ENCODE measurements at regions not wholly inside any gene's neighbourhood (a gene's known extent, or its start where the extent isn't known, plus 50 kb on each side); places are given as distances from the start of the nearest gene placed in this dataset.
A peak's percentile ranks its signal among the peaks of the same experiment; 100 is the strongest.

- Mint-ChIP-seq H3K9me3 (peaks cover 40% of the 10 kb centered on the region), H3K27ac (no peak overlapping the region), H3K36me3 (ENCODE audit: low read depth) (no peaks in the 10 kb centered on the region), H3K27me3 (ENCODE audit: low read depth, poor library complexity) (peaks cover 15% of the 10 kb centered on the region), H3K4me3 (no peak overlapping the region), H3K4me1 (peaks cover 33% of the 10 kb centered on the region)
- TF ChIP-seq, protein P1, sequence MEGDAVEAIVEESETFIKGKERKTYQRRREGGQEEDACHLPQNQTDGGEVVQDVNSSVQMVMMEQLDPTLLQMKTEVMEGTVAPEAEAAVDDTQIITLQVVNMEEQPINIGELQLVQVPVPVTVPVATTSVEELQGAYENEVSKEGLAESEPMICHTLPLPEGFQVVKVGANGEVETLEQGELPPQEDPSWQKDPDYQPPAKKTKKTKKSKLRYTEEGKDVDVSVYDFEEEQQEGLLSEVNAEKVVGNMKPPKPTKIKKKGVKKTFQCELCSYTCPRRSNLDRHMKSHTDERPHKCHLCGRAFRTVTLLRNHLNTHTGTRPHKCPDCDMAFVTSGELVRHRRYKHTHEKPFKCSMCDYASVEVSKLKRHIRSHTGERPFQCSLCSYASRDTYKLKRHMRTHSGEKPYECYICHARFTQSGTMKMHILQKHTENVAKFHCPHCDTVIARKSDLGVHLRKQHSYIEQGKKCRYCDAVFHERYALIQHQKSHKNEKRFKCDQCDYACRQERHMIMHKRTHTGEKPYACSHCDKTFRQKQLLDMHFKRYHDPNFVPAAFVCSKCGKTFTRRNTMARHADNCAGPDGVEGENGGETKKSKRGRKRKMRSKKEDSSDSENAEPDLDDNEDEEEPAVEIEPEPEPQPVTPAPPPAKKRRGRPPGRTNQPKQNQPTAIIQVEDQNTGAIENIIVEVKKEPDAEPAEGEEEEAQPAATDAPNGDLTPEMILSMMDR (IDR thresholded peaks at IDR 0.05): no peak
- no peak for DNase-seq
Measured at GRCh38 chr16:86027373-86028126, 128.6 kb downstream of the IRF8 start.

DNA sequence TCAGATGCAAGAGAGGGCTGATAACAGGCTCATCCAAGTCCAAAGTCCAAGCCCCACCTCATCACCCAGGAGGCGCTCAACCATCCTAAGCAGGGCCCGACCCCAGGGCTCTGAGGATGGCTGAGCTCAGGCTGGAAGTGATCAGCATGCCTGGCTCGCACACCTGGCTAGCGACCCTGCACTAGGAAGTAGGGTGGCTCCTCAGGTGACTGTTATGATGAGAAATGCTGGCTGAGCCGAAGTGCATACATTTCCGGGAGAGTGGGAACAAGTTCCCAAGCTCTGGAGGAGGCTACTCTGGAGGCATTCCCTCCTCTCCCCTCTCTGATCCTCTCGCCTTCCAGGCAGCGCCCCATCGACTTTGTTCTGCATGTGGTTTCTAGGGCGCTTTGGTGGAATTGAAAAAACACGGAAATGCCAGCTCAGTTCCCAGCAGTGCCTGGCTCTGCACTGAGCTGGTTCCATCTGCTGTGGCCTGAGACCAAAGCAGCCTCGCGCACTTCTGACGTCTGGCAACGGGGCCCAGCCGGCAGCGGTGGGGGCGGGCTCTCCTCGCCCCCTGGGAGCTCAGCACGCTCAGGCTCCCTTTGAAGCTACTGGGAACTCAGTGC lies 130.3 kb downstream of the IRF8 start:
- DNase-seq: peak; percentile 44
- H3K27me3 Mint-ChIP-seq (ENCODE audit: low read depth, poor library complexity): peaks cover 15% of the 10 kb centered on the region
- H3K27ac Mint-ChIP-seq: no peak overlapping the region
- peaks cover 48% of the 10 kb centered on the region for H3K4me1 Mint-ChIP-seq
- TF ChIP-seq, protein P1 (IDR thresholded peaks at IDR 0.05): no peak
- H3K4me3 Mint-ChIP-seq: no peak overlapping the region
- H3K9me3 Mint-ChIP-seq: peaks cover 25% of the 10 kb centered on the region
- H3K36me3 Mint-ChIP-seq (ENCODE audit: low read depth): no peaks in the 10 kb centered on the region

DNA sequence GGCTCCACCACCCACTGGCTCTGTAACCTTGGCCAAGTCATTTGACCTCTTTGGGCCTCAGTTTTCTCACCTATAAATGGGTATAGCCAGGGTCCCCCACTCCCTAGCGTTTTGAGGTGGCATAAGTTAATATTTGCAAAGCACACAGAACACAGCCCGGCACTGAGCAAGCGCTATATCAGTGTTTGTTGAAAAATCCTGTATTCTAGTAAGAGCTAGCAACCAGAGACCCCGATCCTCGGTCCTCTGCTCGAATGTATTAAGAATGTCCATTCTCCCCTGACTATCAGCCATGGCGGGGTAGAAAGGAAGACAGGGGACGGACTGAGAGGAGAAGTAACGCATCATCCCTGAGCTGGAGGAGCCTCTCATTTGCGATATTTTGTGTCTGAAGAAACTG lies 131.2 kb downstream of the IRF8 start:
- peaks cover 57% of the 10 kb centered on the region for H3K4me1 Mint-ChIP-seq
- TF ChIP-seq, protein P1 (IDR thresholded peaks at IDR 0.05): no peak
- H3K27ac Mint-ChIP-seq: no peak overlapping the region
- H3K9me3 Mint-ChIP-seq: peaks cover 19% of the 10 kb centered on the region
- DNase-seq: no peak
- no peaks in the 10 kb centered on the region for H3K36me3 Mint-ChIP-seq (ENCODE audit: low read depth)
- H3K4me3 Mint-ChIP-seq: no peak overlapping the region
- peaks cover 15% of the 10 kb centered on the region for H3K27me3 Mint-ChIP-seq (ENCODE audit: low read depth, poor library complexity)

- TF ChIP-seq, protein P1 (IDR thresholded peaks at IDR 0.05): no peak
- Mint-ChIP-seq H3K4me1 (peaks cover 52% of the 10 kb centered on the region), H3K4me3 (no peak overlapping the region), H3K36me3 (ENCODE audit: low read depth) (no peaks in the 10 kb centered on the region), H3K27me3 (ENCODE audit: low read depth, poor library complexity) (peaks cover 14% of the 10 kb centered on the region), H3K27ac (no peak overlapping the region), H3K9me3 (peaks cover 16% of the 10 kb centered on the region)
- DNase-seq: no peak
Measured at GRCh38 chr16:86031141-86031678, 132.2 kb downstream of the IRF8 start.

- TF ChIP-seq, protein P1 (IDR thresholded peaks at IDR 0.05): no peak
- peak; percentile 68 for DNase-seq
- peaks cover 4% of the 10 kb centered on the region for H3K27me3 Mint-ChIP-seq (ENCODE audit: low read depth, poor library complexity)
- H3K4me1 Mint-ChIP-seq: peaks cover 58% of the 10 kb centered on the region
- no peaks in the 10 kb centered on the region for H3K36me3 Mint-ChIP-seq (ENCODE audit: low read depth)
- H3K9me3 Mint-ChIP-seq: peaks cover 12% of the 10 kb centered on the region
- peak overlapping the region; percentile 47 for H3K4me3 Mint-ChIP-seq
- H3K27ac Mint-ChIP-seq: peak overlapping the region; percentile 54
Measured at GRCh38 chr16:86033016-86033474, 134.1 kb downstream of the IRF8 start.

Measured in nephron progenitor cell (in vitro differentiated cells).